HG03571 (cell line): ENCODE measurements at regions not wholly inside any gene's neighbourhood (a gene's known extent, or its start where the extent isn't known, plus 50 kb on each side); places are given as distances from the start of the nearest gene placed in this dataset.

ENCODE experiments used
- ATAC-seq: cut with Tn5 transposase; IDR thresholded peaks from one replicate; pipeline ENCODE4 v1.9.1; 2021; ENCODE audit not compliant: unreplicated experiment

DNA sequence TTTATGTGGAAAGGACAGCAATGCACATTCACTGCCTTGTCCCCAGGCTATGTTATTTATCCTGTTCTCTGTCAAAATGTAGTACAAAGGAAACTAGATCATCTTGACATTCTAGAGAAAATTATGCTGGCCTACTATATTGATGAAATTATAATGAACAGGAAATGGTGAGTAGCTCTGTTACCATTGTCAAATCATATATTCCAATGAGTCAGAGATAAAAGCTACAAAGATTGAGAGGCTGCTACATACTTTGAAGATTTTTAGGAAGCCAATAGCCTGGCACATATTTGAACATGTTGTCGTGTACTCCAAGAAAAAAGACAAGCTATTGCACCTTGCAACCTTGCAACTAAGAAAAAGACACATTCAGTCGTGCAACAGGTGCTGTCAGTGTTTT lies 52.7 kb upstream of the TET2 start:
- no peak for ATAC-seq
